Hepatocyte (in vitro differentiated cells): ENCODE measurements at regions not wholly inside any gene's neighbourhood (a gene's known extent, or its start where the extent isn't known, plus 50 kb on each side); places are given as distances from the start of the nearest gene placed in this dataset.

Experiments
- DNase-seq: peaks from one replicate; pipeline ENCODE4 v3.0.0-alpha.2; 2016; ENCODE audit warnings: low spot score
- H2AFZ ChIP-seq: fragments of 200-600 bp; sonication (generic); 2 replicates; pipeline ENCODE4 v1.6.0; 2016; ENCODE audit warnings: antibody characterized with exemption, mild to moderate bottlenecking
- H3K27ac ChIP-seq: fragments of 200-600 bp; sonication (generic); 2 replicates; pipeline ENCODE4 v1.5.1; 2016; ENCODE audit warnings: mild to moderate bottlenecking
- H3K27me3 ChIP-seq: fragments of 200-600 bp; sonication (generic); 2 replicates; pipeline ENCODE4 v1.6.1; 2016
- H3K36me3 ChIP-seq: fragments of 200-600 bp; sonication (generic); replicated peaks from 2 replicates; pipeline ENCODE4 v1.5.1; 2016; ENCODE audit warnings: low read depth; ENCODE audit not compliant: insufficient read depth
- H3K4me1 ChIP-seq: fragments of 200-600 bp; sonication (generic); 2 replicates; pipeline ENCODE4 v1.5.1; 2016; ENCODE audit warnings: mild to moderate bottlenecking, moderate library complexity; ENCODE audit not compliant: insufficient read depth
- H3K4me2 ChIP-seq: fragments of 200-600 bp; sonication (generic); 2 replicates; pipeline ENCODE4 v1.6.0; 2016
- H3K4me3 ChIP-seq: fragments of 200-600 bp; sonication (generic); 2 replicates; pipeline ENCODE4 v1.5.1; 2016; ENCODE audit warnings: mild to moderate bottlenecking
- H3K79me2 ChIP-seq: fragments of 200-600 bp; sonication (generic); 2 replicates; pipeline ENCODE4 v1.6.0; 2017; ENCODE audit warnings: mild to moderate bottlenecking
- H3K9me2 ChIP-seq: fragments of 200-600 bp; sonication (generic); replicated peaks from 2 replicates; pipeline ENCODE4 v1.6.0; 2017; ENCODE audit warnings: mild to moderate bottlenecking; ENCODE audit not compliant: insufficient read depth
- H3K9me3 ChIP-seq: fragments of 200-600 bp; sonication (generic); 2 replicates; pipeline ENCODE4 v1.5.1; 2016; ENCODE audit warnings: low read depth, mild to moderate bottlenecking
- H4K20me1 ChIP-seq: fragments of 200-600 bp; sonication (generic); 2 replicates; pipeline ENCODE4 v1.6.0; 2016; ENCODE audit warnings: mild to moderate bottlenecking; ENCODE audit not compliant: insufficient read depth, poor library complexity, severe bottlenecking
- EZH2 ChIP-seq: fragments of 200-600 bp; sonication (generic); IDR thresholded peaks from 2 replicates; pipeline ENCODE4 v1.6.1; 2016; ENCODE audit warnings: antibody characterized with exemption, mild to moderate bottlenecking, borderline replicate concordance
- EZH2phosphoT487 ChIP-seq: fragments of 200-600 bp; sonication (generic); IDR thresholded peaks from one replicate; pipeline ENCODE4 v1.6.1; 2018; ENCODE audit warnings: antibody characterized with exemption, mild to moderate bottlenecking, low read depth, moderate library complexity; ENCODE audit not compliant: unreplicated experiment, severe bottlenecking
- WGBS: methylation state at CpG from one replicate; pipeline ENCODE4 v1.1.6; 2016; ENCODE audit warnings: low lambda C conversion rate; ENCODE audit errors: missing lambda C conversion rate; 5-methylcytosine and 5-hydroxymethylcytosine counted together
- TF ChIP-seq, protein P1 (sequence below): fragments of 200-600 bp; sonication (generic); IDR thresholded peaks from 2 replicates; pipeline ENCODE4 v1.5.1; 2016; ENCODE audit warnings: antibody characterized with exemption, mild to moderate bottlenecking; ENCODE audit not compliant: poor library complexity

DNA sequence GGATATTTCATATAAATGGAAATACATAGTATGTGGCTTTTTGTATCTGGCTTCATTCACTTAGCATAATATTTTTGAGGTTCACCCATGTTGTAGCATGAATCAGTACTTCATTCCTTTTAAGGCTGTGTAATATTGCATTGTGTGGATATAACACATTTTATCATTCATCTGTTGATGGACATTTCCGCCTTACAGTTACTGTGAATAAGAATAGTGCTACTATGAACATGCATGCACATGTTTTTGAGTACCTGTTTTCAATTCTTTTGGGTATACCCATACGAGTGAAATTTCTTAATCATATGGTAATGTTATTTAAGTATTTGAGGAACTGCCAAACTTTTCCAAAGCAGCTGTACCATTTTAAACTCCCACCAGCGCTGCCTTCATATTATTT is 539.6 kb upstream of the DIPK2B start:
- no peaks in the 10 kb centered on the region for H3K9me2 ChIP-seq
- WGBS, result 73% methylated on average over 3 of the region's 3 CpGs
- TF ChIP-seq EZH2phosphoT487 (no peak), EZH2 (no peak)
- TF ChIP-seq, protein P1, sequence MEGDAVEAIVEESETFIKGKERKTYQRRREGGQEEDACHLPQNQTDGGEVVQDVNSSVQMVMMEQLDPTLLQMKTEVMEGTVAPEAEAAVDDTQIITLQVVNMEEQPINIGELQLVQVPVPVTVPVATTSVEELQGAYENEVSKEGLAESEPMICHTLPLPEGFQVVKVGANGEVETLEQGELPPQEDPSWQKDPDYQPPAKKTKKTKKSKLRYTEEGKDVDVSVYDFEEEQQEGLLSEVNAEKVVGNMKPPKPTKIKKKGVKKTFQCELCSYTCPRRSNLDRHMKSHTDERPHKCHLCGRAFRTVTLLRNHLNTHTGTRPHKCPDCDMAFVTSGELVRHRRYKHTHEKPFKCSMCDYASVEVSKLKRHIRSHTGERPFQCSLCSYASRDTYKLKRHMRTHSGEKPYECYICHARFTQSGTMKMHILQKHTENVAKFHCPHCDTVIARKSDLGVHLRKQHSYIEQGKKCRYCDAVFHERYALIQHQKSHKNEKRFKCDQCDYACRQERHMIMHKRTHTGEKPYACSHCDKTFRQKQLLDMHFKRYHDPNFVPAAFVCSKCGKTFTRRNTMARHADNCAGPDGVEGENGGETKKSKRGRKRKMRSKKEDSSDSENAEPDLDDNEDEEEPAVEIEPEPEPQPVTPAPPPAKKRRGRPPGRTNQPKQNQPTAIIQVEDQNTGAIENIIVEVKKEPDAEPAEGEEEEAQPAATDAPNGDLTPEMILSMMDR, result no peak
- no peaks in the 10 kb centered on the region for H3K4me1 ChIP-seq
- H3K79me2 ChIP-seq, result no peaks in the 10 kb centered on the region
- H3K4me3 ChIP-seq, result no peak overlapping the region
- no peaks in the 10 kb centered on the region for H4K20me1 ChIP-seq
- no peaks in the 10 kb centered on the region for H3K9me3 ChIP-seq
- no peak overlapping the region for H3K27ac ChIP-seq
- no peak overlapping the region for H2AFZ ChIP-seq
- no peaks in the 10 kb centered on the region for H3K36me3 ChIP-seq
- no peaks in the 10 kb centered on the region for H3K27me3 ChIP-seq
- DNase-seq, result no peak
- no peak overlapping the region for H3K4me2 ChIP-seq

- Histone ChIP-seq H4K20me1 (no peaks in the 10 kb centered on the region), H3K4me3 (no peak overlapping the region), H3K79me2 (no peaks in the 10 kb centered on the region), H3K9me2 (no peaks in the 10 kb centered on the region), H3K36me3 (no peaks in the 10 kb centered on the region), H3K27ac (no peak overlapping the region), H3K4me1 (no peaks in the 10 kb centered on the region), H2AFZ (no peak overlapping the region), H3K27me3 (no peaks in the 10 kb centered on the region), H3K4me2 (no peak overlapping the region), H3K9me3 (no peaks in the 10 kb centered on the region)
- WGBS, result 60% methylated on average over 1 of the region's 1 CpG
- TF ChIP-seq EZH2phosphoT487, result no peak
- no peak for DNase-seq
Observed at GRCh38 chrX:45735571-45735970, 534.9 kb upstream of the DIPK2B start.

DNA sequence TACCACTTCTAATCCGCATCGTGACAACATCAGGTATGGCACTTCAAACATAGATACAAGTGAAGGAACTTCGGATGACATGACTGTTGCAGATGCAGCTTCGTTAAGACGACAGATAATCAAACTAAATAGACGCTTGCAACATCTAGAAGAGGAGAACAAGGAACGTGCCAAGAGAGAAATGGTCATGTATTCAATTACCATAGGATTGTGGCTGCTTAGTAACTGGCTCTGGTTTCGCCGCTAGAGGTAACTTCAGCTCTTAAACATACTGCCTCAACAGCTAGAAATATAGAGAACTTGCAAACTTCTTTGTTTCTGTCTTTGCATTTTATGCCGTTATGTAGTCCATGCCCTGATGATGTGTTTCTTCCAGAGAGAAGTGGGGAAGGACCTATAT is 530.8 kb upstream of the DIPK2B start:
- no peaks in the 10 kb centered on the region for H3K36me3 ChIP-seq
- H3K9me2 ChIP-seq, result no peaks in the 10 kb centered on the region
- H4K20me1 ChIP-seq, result no peaks in the 10 kb centered on the region
- no peak for DNase-seq
- H3K4me1 ChIP-seq, result no peaks in the 10 kb centered on the region
- H3K9me3 ChIP-seq, result no peaks in the 10 kb centered on the region
- 83% methylated on average over 10 of the region's 10 CpGs for WGBS
- no peak overlapping the region for H3K4me2 ChIP-seq
- no peak overlapping the region for H3K4me3 ChIP-seq
- H3K27ac ChIP-seq, result no peak overlapping the region
- H3K27me3 ChIP-seq, result no peaks in the 10 kb centered on the region
- no peaks in the 10 kb centered on the region for H3K79me2 ChIP-seq
- H2AFZ ChIP-seq, result no peak overlapping the region
- TF ChIP-seq EZH2phosphoT487 (no peak), EZH2 (no peak)
- TF ChIP-seq, protein P1, result no peak

DNA sequence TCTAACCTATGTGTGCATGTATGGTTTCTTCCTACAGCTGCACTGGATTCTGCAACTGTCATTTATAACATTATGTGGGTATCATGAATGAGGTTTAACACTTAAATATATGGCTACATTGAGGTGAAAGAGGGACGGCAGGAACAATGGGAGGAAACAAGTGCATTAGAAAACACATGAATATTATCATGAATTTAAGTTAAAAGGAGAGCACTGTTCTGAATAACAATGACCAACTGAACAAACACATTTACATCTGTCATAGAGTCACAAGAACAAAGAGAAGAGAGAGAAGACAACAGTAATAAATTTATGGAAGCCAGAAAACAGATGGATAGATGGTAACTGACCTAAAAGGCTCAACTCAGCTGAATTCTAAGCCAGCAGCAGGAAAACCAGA is 527.1 kb upstream of the DIPK2B start:
- Histone ChIP-seq H2AFZ (no peak overlapping the region), H3K79me2 (no peaks in the 10 kb centered on the region), H3K4me3 (no peak overlapping the region), H3K27me3 (no peaks in the 10 kb centered on the region), H3K36me3 (no peaks in the 10 kb centered on the region), H3K4me2 (no peak overlapping the region), H3K9me3 (no peaks in the 10 kb centered on the region), H3K9me2 (no peaks in the 10 kb centered on the region), H4K20me1 (no peaks in the 10 kb centered on the region), H3K4me1 (no peaks in the 10 kb centered on the region), H3K27ac (no peak overlapping the region)
- DNase-seq, result no peak
- 76% methylated on average over 1 of the region's 1 CpG for WGBS
- TF ChIP-seq, protein P1, result no peak
- TF ChIP-seq EZH2phosphoT487 (no peak), EZH2 (no peak)
